ENCODE measurements at regions not wholly inside any gene's neighbourhood (a gene's known extent, or its start where the extent isn't known, plus 50 kb on each side); places are given as distances from the start of the nearest gene placed in this dataset.
A peak's percentile ranks its signal among the peaks of the same experiment; 100 is the strongest.

DNA sequence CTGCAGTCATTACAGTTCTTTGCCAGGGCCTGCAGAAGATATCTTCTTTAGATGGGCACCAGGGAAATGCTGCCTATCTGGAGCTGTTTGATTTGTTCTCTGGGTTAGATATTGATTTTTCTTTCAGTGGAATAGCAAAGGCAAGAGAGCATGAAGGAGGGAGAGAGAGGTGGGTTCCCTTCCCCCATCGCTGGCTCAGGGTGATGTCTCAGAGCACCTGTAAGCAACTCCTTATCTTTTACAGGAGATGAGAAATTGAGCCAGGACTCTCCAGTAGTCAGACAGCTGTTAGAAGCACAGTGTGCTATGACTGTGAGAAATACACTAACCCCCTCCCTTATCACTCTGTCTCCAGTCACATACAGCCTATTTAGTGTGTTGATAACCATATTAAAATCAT lies 89.3 kb upstream of the SLC24A5 start:
- Histone ChIP-seq H3K27me3 (peaks cover 0 to 4% of the 10 kb centered on the region in 2 donors), H3K27ac (no peak overlapping the region), H3K4me1 (no peaks in the 10 kb centered on the region), H3K9me3 (no peaks in the 10 kb centered on the region), H3K4me3 (no peak overlapping the region), H3K36me3 (no peaks in the 10 kb centered on the region)
- intact Hi-C loops (cut with DNase I) = no loop called here
- TF ChIP-seq, protein P1, sequence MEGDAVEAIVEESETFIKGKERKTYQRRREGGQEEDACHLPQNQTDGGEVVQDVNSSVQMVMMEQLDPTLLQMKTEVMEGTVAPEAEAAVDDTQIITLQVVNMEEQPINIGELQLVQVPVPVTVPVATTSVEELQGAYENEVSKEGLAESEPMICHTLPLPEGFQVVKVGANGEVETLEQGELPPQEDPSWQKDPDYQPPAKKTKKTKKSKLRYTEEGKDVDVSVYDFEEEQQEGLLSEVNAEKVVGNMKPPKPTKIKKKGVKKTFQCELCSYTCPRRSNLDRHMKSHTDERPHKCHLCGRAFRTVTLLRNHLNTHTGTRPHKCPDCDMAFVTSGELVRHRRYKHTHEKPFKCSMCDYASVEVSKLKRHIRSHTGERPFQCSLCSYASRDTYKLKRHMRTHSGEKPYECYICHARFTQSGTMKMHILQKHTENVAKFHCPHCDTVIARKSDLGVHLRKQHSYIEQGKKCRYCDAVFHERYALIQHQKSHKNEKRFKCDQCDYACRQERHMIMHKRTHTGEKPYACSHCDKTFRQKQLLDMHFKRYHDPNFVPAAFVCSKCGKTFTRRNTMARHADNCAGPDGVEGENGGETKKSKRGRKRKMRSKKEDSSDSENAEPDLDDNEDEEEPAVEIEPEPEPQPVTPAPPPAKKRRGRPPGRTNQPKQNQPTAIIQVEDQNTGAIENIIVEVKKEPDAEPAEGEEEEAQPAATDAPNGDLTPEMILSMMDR (IDR thresholded peaks at IDR 0.05) = no peak
- ATAC-seq (no peak), DNase-seq (no peak)

DNA sequence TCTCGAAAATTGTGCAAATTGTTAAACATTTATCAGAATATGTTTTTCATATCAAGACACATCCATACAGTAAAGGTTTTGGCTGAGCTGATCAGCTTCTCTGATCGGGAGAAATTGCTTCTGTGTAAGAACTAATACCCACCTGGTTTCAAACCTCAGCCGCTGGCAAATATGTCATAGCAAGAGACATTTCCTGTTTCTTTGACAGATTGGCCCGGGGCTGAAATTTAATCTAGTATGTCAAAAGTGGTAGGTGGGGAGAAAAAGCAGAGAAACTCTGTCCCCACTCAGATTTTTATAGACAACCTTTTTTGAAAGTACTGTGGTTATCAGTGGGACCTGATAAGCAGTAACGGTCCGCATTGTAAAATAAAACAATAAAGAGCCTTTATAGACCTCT lies 88.8 kb upstream of the SLC24A5 start:
- ATAC-seq (no peak), DNase-seq (no peak)
- intact Hi-C loops (cut with DNase I) = no loop called here
- Histone ChIP-seq H3K27ac (no peak overlapping the region), H3K9me3 (no peaks in the 10 kb centered on the region), H3K27me3 (peaks cover 0 to 4% of the 10 kb centered on the region in 2 donors), H3K36me3 (no peaks in the 10 kb centered on the region), H3K4me3 (no peak overlapping the region), H3K4me1 (no peaks in the 10 kb centered on the region)
- TF ChIP-seq, protein P1 (IDR thresholded peaks at IDR 0.05) = no peak

DNA sequence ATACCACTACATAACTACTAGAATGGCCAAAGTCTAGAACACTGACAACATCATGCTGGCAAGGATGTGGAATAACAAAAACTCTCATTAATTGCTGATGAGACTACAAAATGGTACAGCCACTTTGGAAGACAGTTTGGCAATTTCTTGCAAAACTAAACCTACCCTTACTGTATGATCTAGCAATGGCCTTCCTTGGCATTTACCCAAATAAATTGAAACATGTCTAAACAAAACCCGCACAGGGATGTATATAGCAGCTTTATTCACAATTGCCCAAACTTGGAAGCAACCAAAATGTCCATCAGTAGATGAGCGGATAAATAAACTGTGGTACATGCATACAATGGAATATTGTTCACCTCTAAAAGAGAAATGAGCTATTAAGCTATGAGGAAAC lies 87.9 kb upstream of the SLC24A5 start:
- H3K9me3 ChIP-seq = no peaks in the 10 kb centered on the region
- no peak for ATAC-seq
- no peak for DNase-seq
- no peaks in the 10 kb centered on the region for H3K4me1 ChIP-seq
- H3K27ac ChIP-seq = no peak overlapping the region
- H3K4me3 ChIP-seq = no peak overlapping the region
- no peaks in the 10 kb centered on the region for H3K36me3 ChIP-seq
- intact Hi-C loops (cut with DNase I) = no loop called here
- TF ChIP-seq, protein P1 (IDR thresholded peaks at IDR 0.05) = no peak
- peaks cover 0 to 4% of the 10 kb centered on the region in 2 donors for H3K27me3 ChIP-seq

DNA sequence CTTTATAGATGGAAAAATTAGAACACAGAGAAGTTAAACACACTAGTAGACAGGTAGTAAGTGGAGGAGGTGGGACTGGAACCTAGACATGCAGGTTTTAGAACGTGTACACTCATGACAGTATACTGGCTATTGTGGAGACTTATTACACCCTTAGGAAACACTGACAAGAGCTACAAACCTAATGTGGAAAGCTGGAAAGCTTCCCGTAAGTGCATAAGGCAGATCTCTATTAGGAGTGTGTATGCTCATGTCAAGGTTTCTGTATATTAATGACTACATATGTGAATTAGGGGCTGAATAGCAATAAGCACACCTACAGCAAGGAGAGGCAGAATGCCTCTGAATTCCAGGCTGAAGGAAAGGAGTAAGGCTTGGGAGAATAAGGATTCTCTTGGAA lies 82.6 kb upstream of the SLC24A5 start:
- Histone ChIP-seq H3K36me3 (no peaks in the 10 kb centered on the region), H3K27ac (no peak overlapping the region), H3K4me1 (no peaks in the 10 kb centered on the region), H3K27me3 (peaks cover 0 to under 1% of the 10 kb centered on the region in 2 donors), H3K9me3 (peaks cover 0 to 2% of the 10 kb centered on the region in 2 donors), H3K4me3 (no peak overlapping the region)
- intact Hi-C loops (cut with DNase I) = no loop called here
- TF ChIP-seq, protein P1 (IDR thresholded peaks at IDR 0.05) = no peak
- DNase-seq = no peak
- ATAC-seq = no peak

DNA sequence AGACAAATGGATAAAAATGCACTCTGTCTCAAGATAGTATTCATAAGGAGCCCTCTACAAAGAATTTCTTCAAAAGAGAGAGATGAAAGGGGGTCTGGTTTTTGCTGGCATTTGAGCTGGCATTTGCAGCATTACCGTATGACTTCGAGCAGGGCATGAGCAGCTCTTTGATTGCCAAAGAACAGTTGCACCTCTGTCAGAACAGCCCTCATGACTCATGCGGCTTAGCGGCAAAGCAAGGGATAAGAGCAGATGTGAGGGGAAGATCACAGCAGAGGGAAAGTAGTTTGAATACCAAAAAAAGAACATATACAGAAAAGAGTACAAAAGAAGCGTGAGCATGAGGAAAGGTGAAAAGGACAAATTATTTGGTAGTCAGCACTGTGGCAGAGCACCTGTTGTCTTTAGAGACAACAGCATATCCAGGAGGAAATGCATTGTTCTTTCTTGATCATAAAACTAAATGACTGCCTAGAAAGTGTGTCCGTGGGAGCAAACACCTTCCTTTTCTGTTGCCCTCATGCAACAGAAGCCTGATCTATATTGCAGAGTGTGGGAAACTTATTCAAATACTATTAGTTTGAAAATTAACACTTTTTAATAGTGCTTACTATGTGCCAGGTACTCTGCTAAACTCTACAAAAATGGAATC lies 80.5 kb upstream of the SLC24A5 start:
- no peak for DNase-seq

More for the DNA sequence above, 80.5 kb upstream of the SLC24A5 start:
- H3K27ac ChIP-seq = no peak overlapping the region
- no peak overlapping the region for H3K4me3 ChIP-seq
- ATAC-seq = peak; percentile 85
- peaks cover 0 to 2% of the 10 kb centered on the region in 2 donors for H3K9me3 ChIP-seq
- intact Hi-C loops (cut with DNase I) = no loop called here
- no peaks in the 10 kb centered on the region for H3K36me3 ChIP-seq
- TF ChIP-seq, protein P1 (IDR thresholded peaks at IDR 0.05) = no peak
- no peaks in the 10 kb centered on the region for H3K4me1 ChIP-seq
- no peaks in the 10 kb centered on the region for H3K27me3 ChIP-seq
